ENCODE measurements at regions not wholly inside any gene's neighbourhood (a gene's known extent, or its start where the extent isn't known, plus 50 kb on each side); places are given as distances from the start of the nearest gene placed in this dataset.

DNA sequence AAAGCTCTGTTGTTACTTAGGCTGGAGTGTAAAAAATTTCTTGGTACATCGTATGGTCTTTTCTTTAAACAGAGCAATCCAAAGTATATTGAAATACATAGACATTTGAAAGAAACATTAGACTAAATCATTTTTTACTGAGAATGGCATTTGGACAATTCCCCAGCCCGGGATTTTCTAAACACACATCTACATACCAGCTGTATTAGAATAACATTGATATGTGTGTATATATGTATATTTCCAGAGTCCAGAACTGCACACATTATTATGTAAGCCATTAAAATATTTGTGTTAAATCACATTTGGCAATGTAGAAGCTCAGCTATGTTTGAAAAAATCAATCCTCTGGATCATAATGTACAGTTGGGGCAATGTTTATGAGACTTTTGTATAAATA, 1853.6 kb upstream of the LRRTM1 start:
- TF ChIP-seq, protein P1, sequence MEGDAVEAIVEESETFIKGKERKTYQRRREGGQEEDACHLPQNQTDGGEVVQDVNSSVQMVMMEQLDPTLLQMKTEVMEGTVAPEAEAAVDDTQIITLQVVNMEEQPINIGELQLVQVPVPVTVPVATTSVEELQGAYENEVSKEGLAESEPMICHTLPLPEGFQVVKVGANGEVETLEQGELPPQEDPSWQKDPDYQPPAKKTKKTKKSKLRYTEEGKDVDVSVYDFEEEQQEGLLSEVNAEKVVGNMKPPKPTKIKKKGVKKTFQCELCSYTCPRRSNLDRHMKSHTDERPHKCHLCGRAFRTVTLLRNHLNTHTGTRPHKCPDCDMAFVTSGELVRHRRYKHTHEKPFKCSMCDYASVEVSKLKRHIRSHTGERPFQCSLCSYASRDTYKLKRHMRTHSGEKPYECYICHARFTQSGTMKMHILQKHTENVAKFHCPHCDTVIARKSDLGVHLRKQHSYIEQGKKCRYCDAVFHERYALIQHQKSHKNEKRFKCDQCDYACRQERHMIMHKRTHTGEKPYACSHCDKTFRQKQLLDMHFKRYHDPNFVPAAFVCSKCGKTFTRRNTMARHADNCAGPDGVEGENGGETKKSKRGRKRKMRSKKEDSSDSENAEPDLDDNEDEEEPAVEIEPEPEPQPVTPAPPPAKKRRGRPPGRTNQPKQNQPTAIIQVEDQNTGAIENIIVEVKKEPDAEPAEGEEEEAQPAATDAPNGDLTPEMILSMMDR (IDR thresholded peaks at IDR 0.05): no peak
- no peak for TF ChIP-seq POLR2A (IDR thresholded peaks at IDR 0.05)
